ENCODE measurements at regions not wholly inside any gene's neighbourhood (a gene's known extent, or its start where the extent isn't known, plus 50 kb on each side); places are given as distances from the start of the nearest gene placed in this dataset.

DNA sequence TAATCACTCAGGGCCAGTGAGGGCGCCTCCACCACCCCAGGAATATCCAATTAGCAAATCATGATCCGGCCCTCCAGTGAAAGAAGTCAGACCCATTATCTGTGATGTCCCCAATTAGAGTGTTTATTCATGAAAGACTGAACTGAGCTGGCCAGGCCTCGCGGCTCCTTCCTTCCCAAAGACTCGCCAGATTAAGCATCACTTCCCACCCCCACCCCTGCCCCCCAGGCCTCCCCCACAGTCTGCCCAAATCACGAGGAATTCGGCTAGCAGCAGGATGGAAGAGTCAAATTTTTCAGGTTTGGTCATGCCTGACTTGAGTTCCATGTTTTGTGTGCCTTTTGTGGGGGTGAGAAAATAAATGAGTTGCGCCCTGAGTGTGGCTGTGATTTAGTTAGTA is 298.4 kb upstream of the SALL1 start:
- Histone ChIP-seq H3K4ac (ENCODE audit: low read depth, low read length) (no peak overlapping the region), H2AK5ac (ENCODE audit: low read depth, low read length) (no peak overlapping the region), H2AFZ (replicated peaks; ENCODE audit: low read length, poor library complexity) (no peak overlapping the region), H2BK120ac (ENCODE audit: low read depth, low read length) (no peak overlapping the region), H4K91ac (ENCODE audit: insufficient read depth, low read depth, low read length) (no peak overlapping the region), H3K9ac (ENCODE audit: low read depth, low read length) (no peak overlapping the region), H3K18ac (ENCODE audit: low read depth, low read length) (no peak overlapping the region), H3K9me3 (ENCODE audit: control insufficient read depth, insufficient read depth, low read length) (no peaks in the 10 kb centered on the region), H2AK9ac (replicated peaks; ENCODE audit: low read depth, low read length, poor library complexity) (no peak overlapping the region), H3K27ac (ENCODE audit: insufficient read depth, low read length) (no peak overlapping the region), H3K36me3 (ENCODE audit: control insufficient read depth, insufficient read depth, low read length) (no peaks in the 10 kb centered on the region), H4K8ac (ENCODE audit: low read depth in 2 of 2, low read length in 2 of 2) (no peak overlapping the region), H3K23ac (ENCODE audit: low read depth, low read length) (no peak overlapping the region), H3K56ac (ENCODE audit: extremely low read depth, insufficient read depth, low read length) (no peak overlapping the region), H4K5ac (ENCODE audit: low read depth, low read length) (no peak overlapping the region), H4K20me1 (ENCODE audit: insufficient read depth, low read length) (no peaks in the 10 kb centered on the region), H3K4me2 (ENCODE audit: low read depth, low read length) (no peak overlapping the region), H3K14ac (replicated peaks; ENCODE audit: low read depth, low read length) (no peak overlapping the region), H2BK5ac (ENCODE audit: low read depth, low read length, poor library complexity, severe bottlenecking) (no peak overlapping the region), H2BK15ac (ENCODE audit: low read depth, low read length) (no peak overlapping the region), H3K9me1 (ENCODE audit: insufficient read depth, low read length) (no peaks in the 10 kb centered on the region), H3K27me3 (ENCODE audit: control insufficient read depth, insufficient read depth, low read length) (no peaks in the 10 kb centered on the region), H2BK20ac (ENCODE audit: low read depth, low read length) (no peak overlapping the region), H3K4me3 (ENCODE audit: insufficient read depth, low read depth, low read length) (no peak overlapping the region), H3K4me1 (ENCODE audit: control insufficient read depth, insufficient read depth, low read length) (no peaks in the 10 kb centered on the region), H3K79me1 (ENCODE audit: low read depth in 1 of 2, low read length in 2 of 2) (no peaks in the 10 kb centered on the region)
- dilution Hi-C loops (cut with HindIII; ENCODE audit: low sequenced_read_pairs, unreplicated experiment) (no loop called here), in situ Hi-C loops (cut with MboI; ENCODE audit: low sequenced_read_pairs) (no loop called here), intact Hi-C loops (cut with micrococcal nuclease) (no loop called here)
- WGBS, 2 experiments (ENCODE audit: extremely low coverage in 2 of 2, insufficient read length in 1 of 2), result 80% methylated on average over 1 of the region's 8 CpGs; no CpG with 5 or more reads in 1 of the 2 experiments
- DNase-seq (no peak), ATAC-seq (ENCODE audit: low read depth) (no peak)
- no TSS peak for BruUV-seq (replicated peaks)
- TF ChIP-seq, protein P1, sequence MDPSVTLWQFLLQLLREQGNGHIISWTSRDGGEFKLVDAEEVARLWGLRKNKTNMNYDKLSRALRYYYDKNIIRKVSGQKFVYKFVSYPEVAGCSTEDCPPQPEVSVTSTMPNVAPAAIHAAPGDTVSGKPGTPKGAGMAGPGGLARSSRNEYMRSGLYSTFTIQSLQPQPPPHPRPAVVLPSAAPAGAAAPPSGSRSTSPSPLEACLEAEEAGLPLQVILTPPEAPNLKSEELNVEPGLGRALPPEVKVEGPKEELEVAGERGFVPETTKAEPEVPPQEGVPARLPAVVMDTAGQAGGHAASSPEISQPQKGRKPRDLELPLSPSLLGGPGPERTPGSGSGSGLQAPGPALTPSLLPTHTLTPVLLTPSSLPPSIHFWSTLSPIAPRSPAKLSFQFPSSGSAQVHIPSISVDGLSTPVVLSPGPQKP (IDR thresholded peaks at IDR 0.05; ENCODE audit: borderline replicate concordance, low read depth, low read length), result no peak
- TF ChIP-seq BHLHE40 (IDR thresholded peaks at IDR 0.05; ENCODE audit: low read depth, low read length), result no peak
- no peak for TF ChIP-seq RFX5 (IDR thresholded peaks at IDR 0.05; ENCODE audit: low read depth, low read length)
- TF ChIP-seq MAZ (IDR thresholded peaks at IDR 0.05; ENCODE audit: borderline replicate concordance, low read depth, low read length), result no peak
- TF ChIP-seq, protein P2, sequence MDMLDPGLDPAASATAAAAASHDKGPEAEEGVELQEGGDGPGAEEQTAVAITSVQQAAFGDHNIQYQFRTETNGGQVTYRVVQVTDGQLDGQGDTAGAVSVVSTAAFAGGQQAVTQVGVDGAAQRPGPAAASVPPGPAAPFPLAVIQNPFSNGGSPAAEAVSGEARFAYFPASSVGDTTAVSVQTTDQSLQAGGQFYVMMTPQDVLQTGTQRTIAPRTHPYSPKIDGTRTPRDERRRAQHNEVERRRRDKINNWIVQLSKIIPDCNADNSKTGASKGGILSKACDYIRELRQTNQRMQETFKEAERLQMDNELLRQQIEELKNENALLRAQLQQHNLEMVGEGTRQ (IDR thresholded peaks at IDR 0.05; ENCODE audit: low read depth, low read length), result no peak
- no peak for TF ChIP-seq POLR2A (IDR thresholded peaks at IDR 0.05; ENCODE audit: low read depth, low read length)
- no peak for TF ChIP-seq CEBPB (IDR thresholded peaks at IDR 0.05; ENCODE audit: low read depth, low read length)
- no peak for TF ChIP-seq SMC3 (IDR thresholded peaks at IDR 0.05; ENCODE audit: low read depth, low read length)
- TF ChIP-seq, protein P3, sequence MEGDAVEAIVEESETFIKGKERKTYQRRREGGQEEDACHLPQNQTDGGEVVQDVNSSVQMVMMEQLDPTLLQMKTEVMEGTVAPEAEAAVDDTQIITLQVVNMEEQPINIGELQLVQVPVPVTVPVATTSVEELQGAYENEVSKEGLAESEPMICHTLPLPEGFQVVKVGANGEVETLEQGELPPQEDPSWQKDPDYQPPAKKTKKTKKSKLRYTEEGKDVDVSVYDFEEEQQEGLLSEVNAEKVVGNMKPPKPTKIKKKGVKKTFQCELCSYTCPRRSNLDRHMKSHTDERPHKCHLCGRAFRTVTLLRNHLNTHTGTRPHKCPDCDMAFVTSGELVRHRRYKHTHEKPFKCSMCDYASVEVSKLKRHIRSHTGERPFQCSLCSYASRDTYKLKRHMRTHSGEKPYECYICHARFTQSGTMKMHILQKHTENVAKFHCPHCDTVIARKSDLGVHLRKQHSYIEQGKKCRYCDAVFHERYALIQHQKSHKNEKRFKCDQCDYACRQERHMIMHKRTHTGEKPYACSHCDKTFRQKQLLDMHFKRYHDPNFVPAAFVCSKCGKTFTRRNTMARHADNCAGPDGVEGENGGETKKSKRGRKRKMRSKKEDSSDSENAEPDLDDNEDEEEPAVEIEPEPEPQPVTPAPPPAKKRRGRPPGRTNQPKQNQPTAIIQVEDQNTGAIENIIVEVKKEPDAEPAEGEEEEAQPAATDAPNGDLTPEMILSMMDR (conservative IDR thresholded peaks at IDR 0.05; ENCODE audit: low read depth, low read length), result no peak
- no peak for TF ChIP-seq NFE2L2 (IDR thresholded peaks at IDR 0.05; ENCODE audit: low read depth, low read length)
- TF ChIP-seq CHD1 (IDR thresholded peaks at IDR 0.05; ENCODE audit: low read depth, low read length), result no peak
- POLR2A ChIA-PET (ENCODE audit: unreplicated experiment), result no interaction called here
- CTCF ChIA-PET, result no interaction called here

Measured in IMR-90 (cell line).